ENCODE measurements at regions not wholly inside any gene's neighbourhood (a gene's known extent, or its start where the extent isn't known, plus 50 kb on each side); places are given as distances from the start of the nearest gene placed in this dataset.

GRCh38 chr2:200225951-200226350 lies 80.5 kb upstream of the SPATS2L start:
- TF ChIP-seq, protein P1, sequence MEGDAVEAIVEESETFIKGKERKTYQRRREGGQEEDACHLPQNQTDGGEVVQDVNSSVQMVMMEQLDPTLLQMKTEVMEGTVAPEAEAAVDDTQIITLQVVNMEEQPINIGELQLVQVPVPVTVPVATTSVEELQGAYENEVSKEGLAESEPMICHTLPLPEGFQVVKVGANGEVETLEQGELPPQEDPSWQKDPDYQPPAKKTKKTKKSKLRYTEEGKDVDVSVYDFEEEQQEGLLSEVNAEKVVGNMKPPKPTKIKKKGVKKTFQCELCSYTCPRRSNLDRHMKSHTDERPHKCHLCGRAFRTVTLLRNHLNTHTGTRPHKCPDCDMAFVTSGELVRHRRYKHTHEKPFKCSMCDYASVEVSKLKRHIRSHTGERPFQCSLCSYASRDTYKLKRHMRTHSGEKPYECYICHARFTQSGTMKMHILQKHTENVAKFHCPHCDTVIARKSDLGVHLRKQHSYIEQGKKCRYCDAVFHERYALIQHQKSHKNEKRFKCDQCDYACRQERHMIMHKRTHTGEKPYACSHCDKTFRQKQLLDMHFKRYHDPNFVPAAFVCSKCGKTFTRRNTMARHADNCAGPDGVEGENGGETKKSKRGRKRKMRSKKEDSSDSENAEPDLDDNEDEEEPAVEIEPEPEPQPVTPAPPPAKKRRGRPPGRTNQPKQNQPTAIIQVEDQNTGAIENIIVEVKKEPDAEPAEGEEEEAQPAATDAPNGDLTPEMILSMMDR (IDR thresholded peaks at IDR 0.05; ENCODE audit: borderline replicate concordance, extremely low read depth, low read length, poor library complexity, severe bottlenecking): no peak
- TF ChIP-seq EZH2 (IDR thresholded peaks at IDR 0.05; ENCODE audit: borderline replicate concordance, low read depth, low read length, severe bottlenecking): no peak

Measured in DND-41 (cell line).